ENCODE measurements at regions not wholly inside any gene's neighbourhood (a gene's known extent, or its start where the extent isn't known, plus 50 kb on each side); places are given as distances from the start of the nearest gene placed in this dataset.

DNA sequence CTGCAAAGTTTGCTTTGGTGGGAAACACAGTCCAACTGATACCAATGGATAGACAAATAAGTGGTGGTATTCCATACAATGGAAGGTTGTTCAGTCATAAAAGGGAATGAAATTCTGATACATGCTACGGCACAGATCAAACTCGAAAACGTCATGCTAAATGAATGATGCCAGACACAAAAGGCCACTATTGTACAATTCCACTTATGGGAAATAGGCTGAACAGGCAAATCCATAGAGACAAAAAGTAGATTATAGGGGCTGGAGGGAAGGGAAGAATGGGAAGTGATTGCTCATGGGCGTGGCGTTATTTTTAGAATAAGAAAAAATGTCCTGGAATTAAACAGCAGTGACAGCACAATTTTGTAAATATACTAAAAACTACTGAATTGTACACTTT is 66.0 kb upstream of the FOXK1 start:
- TF ChIP-seq, protein P1, sequence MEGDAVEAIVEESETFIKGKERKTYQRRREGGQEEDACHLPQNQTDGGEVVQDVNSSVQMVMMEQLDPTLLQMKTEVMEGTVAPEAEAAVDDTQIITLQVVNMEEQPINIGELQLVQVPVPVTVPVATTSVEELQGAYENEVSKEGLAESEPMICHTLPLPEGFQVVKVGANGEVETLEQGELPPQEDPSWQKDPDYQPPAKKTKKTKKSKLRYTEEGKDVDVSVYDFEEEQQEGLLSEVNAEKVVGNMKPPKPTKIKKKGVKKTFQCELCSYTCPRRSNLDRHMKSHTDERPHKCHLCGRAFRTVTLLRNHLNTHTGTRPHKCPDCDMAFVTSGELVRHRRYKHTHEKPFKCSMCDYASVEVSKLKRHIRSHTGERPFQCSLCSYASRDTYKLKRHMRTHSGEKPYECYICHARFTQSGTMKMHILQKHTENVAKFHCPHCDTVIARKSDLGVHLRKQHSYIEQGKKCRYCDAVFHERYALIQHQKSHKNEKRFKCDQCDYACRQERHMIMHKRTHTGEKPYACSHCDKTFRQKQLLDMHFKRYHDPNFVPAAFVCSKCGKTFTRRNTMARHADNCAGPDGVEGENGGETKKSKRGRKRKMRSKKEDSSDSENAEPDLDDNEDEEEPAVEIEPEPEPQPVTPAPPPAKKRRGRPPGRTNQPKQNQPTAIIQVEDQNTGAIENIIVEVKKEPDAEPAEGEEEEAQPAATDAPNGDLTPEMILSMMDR (IDR thresholded peaks at IDR 0.05; ENCODE audit: poor library complexity), result no peak
- TF ChIP-seq EZH2 (IDR thresholded peaks at IDR 0.05; ENCODE audit: borderline replicate concordance), result no peak
- TF ChIP-seq EZH2phosphoT487 (IDR thresholded peaks at IDR 0.05; ENCODE audit: low read depth, severe bottlenecking, unreplicated experiment), result no peak
- no peak overlapping the region for H3K4me2 ChIP-seq
- H3K27ac ChIP-seq, result no peak overlapping the region
- no peak overlapping the region for H2AFZ ChIP-seq
- no peaks in the 10 kb centered on the region for H3K27me3 ChIP-seq
- no peaks in the 10 kb centered on the region for H4K20me1 ChIP-seq (ENCODE audit: insufficient read depth, poor library complexity, severe bottlenecking)
- H3K36me3 ChIP-seq (replicated peaks; ENCODE audit: insufficient read depth, low read depth), result no peaks in the 10 kb centered on the region
- H3K79me2 ChIP-seq, result no peaks in the 10 kb centered on the region
- no peak overlapping the region for H3K4me3 ChIP-seq
- no peaks in the 10 kb centered on the region for H3K9me3 ChIP-seq (ENCODE audit: low read depth)
- 95% methylated on average over 5 of the region's 5 CpGs for WGBS (ENCODE audit: low lambda C conversion rate, missing lambda C conversion rate)
- H3K4me1 ChIP-seq (ENCODE audit: insufficient read depth), result peaks cover 18% of the 10 kb centered on the region
- no peak for DNase-seq (ENCODE audit: low spot score)
- H3K9me2 ChIP-seq (replicated peaks; ENCODE audit: insufficient read depth), result no peaks in the 10 kb centered on the region

DNA sequence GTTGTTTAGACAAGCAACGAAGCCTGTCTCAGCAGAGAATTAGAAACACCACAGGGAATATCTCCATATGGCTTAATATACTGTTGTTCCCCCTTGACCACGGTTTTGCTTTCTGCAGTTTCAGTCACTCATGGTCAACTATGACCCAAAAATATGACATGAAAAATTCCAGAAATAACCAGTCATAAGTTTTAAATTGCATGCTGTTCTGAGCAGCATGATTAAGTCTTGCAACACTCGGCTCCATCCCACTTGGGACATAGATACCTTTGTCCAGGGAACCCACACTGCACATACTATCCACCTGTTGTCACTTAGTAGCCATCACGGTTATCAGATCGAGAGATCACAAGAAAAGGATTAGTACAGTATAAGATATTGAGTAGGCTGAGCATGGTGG is 60.7 kb upstream of the FOXK1 start:
- DNase-seq (ENCODE audit: low spot score), result no peak
- TF ChIP-seq EZH2 (IDR thresholded peaks at IDR 0.05; ENCODE audit: borderline replicate concordance), result no peak
- TF ChIP-seq EZH2phosphoT487 (IDR thresholded peaks at IDR 0.05; ENCODE audit: low read depth, severe bottlenecking, unreplicated experiment), result no peak
- TF ChIP-seq, protein P1 (IDR thresholded peaks at IDR 0.05; ENCODE audit: poor library complexity), result no peak
- Histone ChIP-seq H3K27me3 (no peaks in the 10 kb centered on the region), H3K4me3 (no peak overlapping the region), H3K9me3 (ENCODE audit: low read depth) (no peaks in the 10 kb centered on the region), H3K4me2 (no peak overlapping the region), H2AFZ (no peak overlapping the region), H3K79me2 (no peaks in the 10 kb centered on the region), H3K4me1 (ENCODE audit: insufficient read depth) (peaks cover 24% of the 10 kb centered on the region), H4K20me1 (ENCODE audit: insufficient read depth, poor library complexity, severe bottlenecking) (no peaks in the 10 kb centered on the region), H3K36me3 (replicated peaks; ENCODE audit: insufficient read depth, low read depth) (no peaks in the 10 kb centered on the region), H3K27ac (no peak overlapping the region), H3K9me2 (replicated peaks; ENCODE audit: insufficient read depth) (no peaks in the 10 kb centered on the region)
- 84% methylated on average over 5 of the region's 5 CpGs for WGBS (ENCODE audit: low lambda C conversion rate, missing lambda C conversion rate)

DNA sequence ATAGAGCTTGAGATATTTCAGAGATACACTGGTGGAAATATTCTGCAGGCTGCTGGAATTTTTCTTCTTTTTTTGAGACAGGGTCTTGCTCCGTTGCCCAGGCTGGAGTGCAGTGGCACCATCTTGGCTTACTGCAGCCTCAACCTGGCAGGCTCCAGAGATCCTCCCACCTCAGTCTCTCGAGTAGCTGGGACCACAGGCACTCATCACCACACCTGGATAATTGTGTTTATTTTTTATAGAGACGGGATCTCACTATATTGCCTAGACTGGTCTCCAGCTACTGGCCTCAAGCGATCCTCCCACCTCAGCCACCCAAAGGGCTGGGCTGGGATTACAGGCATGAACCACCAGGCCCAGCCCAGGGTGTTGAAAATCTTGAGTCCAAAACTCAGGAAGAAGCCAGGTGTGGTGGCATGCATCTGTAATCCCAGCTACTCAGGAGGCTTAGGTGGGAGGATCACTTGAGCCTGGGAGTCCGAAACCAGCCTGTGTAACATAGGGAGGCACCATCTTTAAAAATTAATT is 55.7 kb upstream of the FOXK1 start:
- no peaks in the 10 kb centered on the region for H3K9me3 ChIP-seq (ENCODE audit: low read depth)
- no peak overlapping the region for H3K27ac ChIP-seq
- no peaks in the 10 kb centered on the region for H3K9me2 ChIP-seq (replicated peaks; ENCODE audit: insufficient read depth)
- WGBS (ENCODE audit: low lambda C conversion rate, missing lambda C conversion rate), result 79% methylated on average over 5 of the region's 5 CpGs
- peaks cover 20% of the 10 kb centered on the region for H3K4me1 ChIP-seq (ENCODE audit: insufficient read depth)
- H3K4me2 ChIP-seq, result no peak overlapping the region
- no peak overlapping the region for H2AFZ ChIP-seq
- no peak for DNase-seq (ENCODE audit: low spot score)
- no peaks in the 10 kb centered on the region for H3K36me3 ChIP-seq (replicated peaks; ENCODE audit: insufficient read depth, low read depth)
- TF ChIP-seq EZH2phosphoT487 (IDR thresholded peaks at IDR 0.05; ENCODE audit: low read depth, severe bottlenecking, unreplicated experiment), result no peak
- TF ChIP-seq EZH2 (IDR thresholded peaks at IDR 0.05; ENCODE audit: borderline replicate concordance), result no peak
- TF ChIP-seq, protein P1 (IDR thresholded peaks at IDR 0.05; ENCODE audit: poor library complexity), result no peak
- no peaks in the 10 kb centered on the region for H3K27me3 ChIP-seq
- H3K4me3 ChIP-seq, result no peak overlapping the region
- no peaks in the 10 kb centered on the region for H4K20me1 ChIP-seq (ENCODE audit: insufficient read depth, poor library complexity, severe bottlenecking)
- no peaks in the 10 kb centered on the region for H3K79me2 ChIP-seq
